ENCODE measurements at regions not wholly inside any gene's neighbourhood (a gene's known extent, or its start where the extent isn't known, plus 50 kb on each side); places are given as distances from the start of the nearest gene placed in this dataset.
"Not testable (repeated sequence)": the region's sequence is repeated elsewhere in the genome, so short reads cannot be mapped to it uniquely, and the experiment has no call there.

DNA sequence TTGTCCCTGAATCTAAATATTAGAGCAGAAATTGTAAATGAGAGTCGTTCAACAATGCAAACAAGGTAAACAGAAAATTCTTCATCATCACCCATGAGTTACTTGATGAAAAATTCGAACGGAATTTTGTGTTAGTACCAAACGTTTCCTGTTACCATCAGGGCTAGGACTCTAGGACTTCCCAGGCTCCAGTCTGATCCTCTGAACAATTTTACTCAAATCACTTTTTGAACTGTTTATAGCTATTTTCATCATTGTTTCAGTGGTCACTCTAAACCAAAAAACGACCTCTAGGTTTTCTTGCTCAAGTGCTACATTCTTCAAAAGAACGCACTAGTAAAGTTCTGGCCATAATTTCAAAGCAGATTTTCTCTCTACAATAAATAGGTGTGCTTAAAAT is 273.3 kb downstream of the MREG start:
- no peak for DNase-seq

GRCh38 chr2:215738351-215738750 is 275.0 kb downstream of the MREG start:
- DNase-seq, result no peak

- no peak for DNase-seq
Measured at GRCh38 chr2:215737477-215737876, 275.9 kb downstream of the MREG start.

- no peak for DNase-seq
Measured at GRCh38 chr2:215736653-215737290, 276.6 kb downstream of the MREG start.

DNA sequence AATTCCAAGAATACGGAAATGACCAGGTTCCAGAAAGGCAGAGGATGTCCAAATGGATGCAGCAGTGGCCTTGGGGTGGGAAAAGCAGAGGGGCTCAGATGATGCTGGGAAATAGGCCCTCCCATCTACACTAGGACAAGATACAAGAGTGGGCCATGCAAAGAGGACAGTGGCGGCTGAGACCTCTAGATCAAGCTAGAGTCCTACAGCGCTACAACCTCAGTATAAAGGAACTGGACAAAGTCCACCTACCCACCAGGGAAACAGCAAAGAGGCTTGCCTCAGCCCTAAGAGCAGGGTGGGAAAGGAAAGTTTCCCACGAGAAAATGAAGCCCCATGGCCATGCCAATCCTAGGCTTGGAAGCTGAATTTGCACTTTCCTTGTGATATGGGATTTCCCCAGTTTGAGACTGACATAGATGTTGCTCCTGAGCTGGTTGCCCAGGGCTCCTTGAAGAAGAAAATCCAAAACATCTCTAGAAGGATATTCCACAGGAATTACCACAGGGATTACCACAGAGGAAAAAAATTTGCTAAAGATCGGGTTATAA is 282.2 kb downstream of the MREG start:
- no peak for DNase-seq

GRCh38 chr2:215729985-215730620 is 283.2 kb downstream of the MREG start:
- DNase-seq, result no peak

DNA sequence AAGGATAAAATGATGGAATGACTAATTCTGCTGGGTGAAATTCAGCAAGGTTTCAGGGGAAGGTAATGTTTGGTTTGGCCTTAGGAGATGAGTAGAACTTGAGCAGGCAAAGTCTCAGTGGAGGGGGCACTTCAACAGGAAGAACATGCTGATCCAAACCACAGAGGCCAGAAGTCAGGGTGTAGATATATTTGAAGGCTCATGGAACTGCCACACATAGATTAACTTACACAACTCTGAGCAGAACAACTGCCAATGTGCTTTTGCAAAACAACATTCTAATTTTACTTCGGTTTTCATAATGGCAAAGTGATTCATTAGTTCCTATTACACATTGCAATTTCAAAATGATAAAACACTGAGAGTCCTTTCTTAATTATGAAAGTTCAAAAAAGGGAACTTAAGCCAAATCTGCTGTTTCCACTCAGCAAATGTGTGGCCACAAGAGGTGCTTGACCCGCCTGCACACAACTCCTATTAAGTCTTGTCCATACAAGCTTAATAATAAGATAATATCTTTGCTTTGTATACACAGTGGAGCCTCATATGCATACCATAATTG is 284.8 kb downstream of the MREG start:
- DNase-seq, result no peak

GRCh38 chr2:215727507-215728503 is 285.5 kb downstream of the MREG start:
- no peak for DNase-seq

GRCh38 chr2:215726070-215726469 is 287.3 kb downstream of the MREG start:
- no peak for DNase-seq

DNA sequence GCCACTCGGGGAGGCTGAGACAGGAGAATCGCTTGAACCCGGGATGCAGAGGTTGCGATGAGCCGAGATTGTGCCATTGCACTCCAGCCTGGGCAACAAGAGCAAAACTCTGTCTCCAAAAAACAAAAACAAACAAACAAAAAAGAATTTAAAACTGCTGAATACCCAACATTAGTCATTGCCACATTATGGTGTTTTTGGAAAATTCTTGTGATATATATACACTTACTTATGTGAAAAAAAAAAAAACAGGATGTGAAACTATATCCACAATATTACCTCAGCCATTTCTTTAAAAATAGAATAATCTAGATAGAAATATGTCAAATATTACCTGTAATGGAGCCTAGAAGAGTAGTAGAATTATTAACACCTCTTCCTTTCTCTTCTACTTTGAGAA is 288.3 kb upstream of the FN1 start:
- DNase-seq, result no peak

- no peak for DNase-seq
Measured at GRCh38 chr2:215723631-215724011, 287.8 kb upstream of the FN1 start.

DNA sequence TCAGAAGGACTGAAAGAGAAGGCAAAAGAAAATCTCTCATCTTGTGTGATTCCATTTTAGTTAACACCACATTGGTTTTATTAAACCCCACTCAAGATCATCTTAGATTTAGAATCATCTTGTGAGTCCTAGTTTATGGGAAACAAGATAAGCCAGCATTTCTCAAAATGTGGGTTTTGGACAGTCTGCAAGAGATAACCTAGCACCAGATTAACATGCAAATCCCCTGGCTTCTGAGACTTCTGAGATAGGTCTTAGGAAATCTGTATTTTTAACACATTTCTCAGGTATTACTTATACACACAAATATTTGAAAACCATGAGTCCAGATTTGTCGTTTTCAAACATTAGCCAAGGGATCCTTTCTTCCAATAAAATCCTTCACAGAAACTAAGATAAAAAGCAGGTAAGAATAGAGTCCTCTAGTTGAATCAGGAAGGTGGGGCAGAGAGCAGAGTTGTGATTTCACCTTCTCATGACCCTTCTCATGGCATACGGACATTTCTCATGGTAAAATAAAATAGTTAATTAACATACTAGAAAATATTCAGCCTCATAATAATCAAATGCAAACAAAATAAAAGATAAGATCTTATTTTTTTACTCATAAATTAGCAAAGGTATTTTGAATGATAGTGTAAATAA is 287.2 kb upstream of the FN1 start:
- no peak for DNase-seq

GRCh38 chr2:215722125-215722524 is 286.3 kb upstream of the FN1 start:
- no peak for DNase-seq

GRCh38 chr2:215721515-215721914 is 285.6 kb upstream of the FN1 start:
- DNase-seq, result not testable (repeated sequence)

DNA sequence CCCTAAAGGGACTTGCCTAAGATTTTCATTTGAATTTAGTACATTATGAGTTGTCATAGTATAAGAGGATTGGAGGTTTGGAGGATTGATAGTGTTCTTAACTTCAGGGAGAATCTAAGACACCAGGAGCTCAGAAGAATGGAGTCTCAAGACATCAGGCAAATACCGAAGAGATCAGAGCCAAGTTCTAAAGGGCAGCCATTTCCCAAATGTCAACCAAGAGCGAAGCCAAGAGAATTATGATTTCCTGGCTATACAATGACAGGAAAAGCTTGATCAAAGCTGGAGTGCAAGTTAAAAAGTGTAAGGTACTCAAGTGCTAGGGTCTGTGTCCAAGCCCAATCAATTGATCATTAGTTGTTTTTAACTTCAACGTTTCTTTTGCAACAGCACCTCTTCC is 283.0 kb upstream of the FN1 start:
- no peak for DNase-seq

DNA sequence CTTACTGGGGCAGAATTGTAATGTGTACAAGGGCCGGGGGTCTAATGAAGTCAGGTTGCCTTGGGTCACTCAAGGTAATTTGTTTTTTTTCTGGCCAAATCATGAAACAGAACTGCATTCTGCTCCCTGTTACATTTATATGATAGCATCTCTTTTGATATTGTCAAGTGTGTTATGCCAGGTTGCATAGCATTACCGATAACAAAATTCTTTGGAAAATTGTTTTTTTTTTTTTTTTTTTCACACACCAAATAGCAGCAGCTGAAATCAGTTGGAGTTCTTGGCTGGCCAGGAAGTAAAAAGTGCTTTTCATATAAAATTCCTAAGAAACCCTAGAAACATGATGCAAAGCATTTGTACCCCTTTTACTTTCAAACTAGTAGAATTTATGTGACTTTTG is 282.6 kb upstream of the FN1 start:
- DNase-seq, result no peak

GRCh38 chr2:215717501-215718381 is 281.9 kb upstream of the FN1 start:
- DNase-seq, result no peak

DNA sequence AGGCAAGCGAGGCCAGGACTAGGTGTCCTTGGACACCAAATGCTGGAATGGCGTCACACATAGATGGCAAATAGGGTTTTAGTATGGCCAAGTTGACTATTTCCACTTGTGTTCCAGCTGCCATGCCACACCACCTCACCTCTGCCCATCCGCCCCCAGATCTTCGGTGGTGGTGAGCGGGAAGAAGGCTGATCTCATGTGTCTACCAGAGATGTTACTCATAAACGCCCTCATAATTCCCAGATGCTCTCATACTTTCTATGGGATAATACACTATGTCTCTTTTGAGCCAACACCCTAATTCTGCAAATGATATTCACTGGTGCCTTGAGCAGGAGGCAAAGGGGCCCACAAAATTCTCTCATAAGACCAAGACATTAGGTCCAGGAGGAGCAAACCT is 281.1 kb upstream of the FN1 start:
- no peak for DNase-seq

GRCh38 chr2:215712871-215713790 is 277.3 kb upstream of the FN1 start:
- DNase-seq, result no peak

DNA sequence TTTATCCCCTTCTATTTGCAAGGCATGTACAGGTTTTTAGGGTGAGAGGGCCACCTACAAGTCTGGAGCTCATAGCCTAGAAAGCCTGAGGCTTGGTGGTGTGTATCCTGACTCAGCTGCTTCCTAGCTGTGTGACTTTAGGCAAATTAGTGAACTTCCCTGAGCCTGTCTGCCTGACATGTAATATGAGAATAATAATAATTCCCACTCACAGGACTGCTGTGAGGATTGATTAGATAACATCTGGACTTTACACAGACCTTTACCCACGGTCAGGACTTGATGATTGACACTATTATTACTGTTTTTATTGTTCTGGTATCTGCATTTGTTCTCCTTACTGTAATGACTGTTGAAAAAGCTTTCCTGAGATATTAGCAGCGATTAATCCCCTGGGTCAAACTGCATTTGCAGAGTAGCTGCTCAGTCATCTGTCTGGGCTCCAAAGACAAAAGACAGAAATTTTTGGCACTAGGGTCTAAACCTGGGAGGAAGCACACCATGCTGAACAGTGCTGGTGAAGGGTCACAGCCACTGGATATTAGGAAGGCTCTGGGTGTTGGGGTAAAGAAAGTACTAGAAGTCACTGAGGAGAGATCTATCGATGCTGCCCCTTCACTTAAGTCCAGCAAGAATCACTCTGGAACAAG is 276.5 kb upstream of the FN1 start:
- no peak for DNase-seq

Data from SW 1271 (cell line).